ENCODE measurements at regions not wholly inside any gene's neighbourhood (a gene's known extent, or its start where the extent isn't known, plus 50 kb on each side); places are given as distances from the start of the nearest gene placed in this dataset.

GRCh38 chr7:112877691-112878460 lies 87.7 kb upstream of the TMEM168 start:
- no peak for FAIRE-seq

- no peak for FAIRE-seq
Measured at GRCh38 chr7:112876877-112877276, 86.7 kb upstream of the TMEM168 start.

GRCh38 chr7:112874909-112875308 lies 84.7 kb upstream of the TMEM168 start:
- FAIRE-seq: no peak

GRCh38 chr7:112873831-112874553 lies 83.8 kb upstream of the TMEM168 start:
- FAIRE-seq: no peak

- peak; percentile 53 for FAIRE-seq
Measured at GRCh38 chr7:112869111-112869774, 79.0 kb upstream of the TMEM168 start.

GRCh38 chr7:112868609-112869008 lies 78.4 kb upstream of the TMEM168 start:
- no peak for FAIRE-seq

- no peak for FAIRE-seq
Measured at GRCh38 chr7:112866424-112866823, 76.2 kb upstream of the TMEM168 start.

GRCh38 chr7:112864380-112864779 lies 74.2 kb upstream of the TMEM168 start:
- FAIRE-seq: no peak

- no peak for FAIRE-seq
Measured at GRCh38 chr7:112858838-112859237, 68.6 kb upstream of the TMEM168 start.

- FAIRE-seq: no peak
Measured at GRCh38 chr7:112855227-112855626, 65.0 kb upstream of the TMEM168 start.

GRCh38 chr7:112854169-112854568 lies 64.0 kb upstream of the TMEM168 start:
- no peak for FAIRE-seq

GRCh38 chr7:112853422-112853821 lies 63.2 kb upstream of the TMEM168 start:
- FAIRE-seq: no peak

- no peak for FAIRE-seq
Measured at GRCh38 chr7:112843151-112843550, 53.0 kb upstream of the TMEM168 start.

Measured in G401.6 (cell line).